HL-60 (cell line): ENCODE measurements at regions not wholly inside any gene's neighbourhood (a gene's known extent, or its start where the extent isn't known, plus 50 kb on each side); places are given as distances from the start of the nearest gene placed in this dataset.

Source experiments
- DNase-seq, 2 experiments: peaks; one replicate each; pipeline ENCODE4 v3.0.0-alpha.2; 2010 to 2020; ENCODE audit warnings: low read depth in 1 of 2, low spot score in 1 of 2
- H3K27ac ChIP-seq: fragments of 250-450 bp; sonication (Bioruptor Pico); replicated peaks from 2 replicates; pipeline ENCODE4 v1.5.1; 2020; ENCODE audit warnings: mild to moderate bottlenecking, moderate library complexity
- H3K27me3 ChIP-seq: fragments of 250-450 bp; sonication (Bioruptor Pico); 2 replicates; pipeline ENCODE4 v1.5.1; 2021; ENCODE audit warnings: mild to moderate bottlenecking, moderate library complexity; ENCODE audit not compliant: insufficient read depth, poor library complexity, severe bottlenecking
- H3K4me3 ChIP-seq: replicated peaks from 2 replicates; pipeline ENCODE4 v1.5.1; 2011; ENCODE audit warnings: mild to moderate bottlenecking, control low read depth, low read length; ENCODE audit not compliant: insufficient read depth
- GABPA ChIP-seq: IDR thresholded peaks from 2 replicates; pipeline ENCODE4 v1.6.1; 2012; ENCODE audit warnings: low read depth
- POLR2AphosphoS5 ChIP-seq: IDR thresholded peaks from 2 replicates; pipeline ENCODE4 v1.6.1; 2012; ENCODE audit warnings: low read depth
- SPI1 ChIP-seq: IDR thresholded peaks from 2 replicates; pipeline ENCODE4 v1.6.1; 2012; ENCODE audit warnings: low read depth, mild to moderate bottlenecking, borderline replicate concordance
- TF ChIP-seq, protein P1 (sequence below): IDR thresholded peaks from 2 replicates; pipeline ENCODE4 v1.6.1; 2012; ENCODE audit warnings: low read depth; ENCODE audit not compliant: insufficient replicate concordance
- TF ChIP-seq, protein P2 (sequence below): IDR thresholded peaks from one replicate; pipeline ENCODE4 v1.5.1; 2011; ENCODE audit warnings: low read length, control low read depth, inconsistent platforms; ENCODE audit not compliant: insufficient read depth

DNA sequence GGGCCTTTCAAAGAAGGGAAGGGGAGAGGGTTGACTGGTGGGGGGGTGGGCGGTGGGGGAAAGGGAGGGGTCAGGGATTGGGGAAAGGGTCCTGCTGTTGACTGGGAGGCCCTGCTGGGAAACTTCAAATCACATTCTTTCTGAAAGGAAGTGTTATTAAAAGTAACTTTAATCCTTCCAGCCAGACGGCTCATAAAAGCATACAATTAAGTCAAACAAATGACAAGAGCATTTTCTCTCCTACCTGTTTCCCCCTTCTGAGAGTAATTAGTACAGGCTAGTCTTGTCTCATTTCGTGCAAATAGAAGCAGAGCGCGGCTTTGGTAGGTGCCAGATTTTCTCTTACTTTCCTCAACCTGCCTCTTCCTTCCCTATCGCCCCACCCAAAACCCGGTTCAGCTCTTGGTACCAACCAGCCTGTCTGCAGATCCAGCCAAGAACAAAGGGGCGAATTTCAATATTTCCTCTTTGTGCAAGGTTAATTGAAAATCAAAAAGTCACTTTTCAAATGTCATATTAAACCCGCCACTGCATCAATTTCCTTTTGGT lies 2112.6 kb upstream of the PIK3C3 start:
- DNase-seq: no peak
- TF ChIP-seq, protein P1, sequence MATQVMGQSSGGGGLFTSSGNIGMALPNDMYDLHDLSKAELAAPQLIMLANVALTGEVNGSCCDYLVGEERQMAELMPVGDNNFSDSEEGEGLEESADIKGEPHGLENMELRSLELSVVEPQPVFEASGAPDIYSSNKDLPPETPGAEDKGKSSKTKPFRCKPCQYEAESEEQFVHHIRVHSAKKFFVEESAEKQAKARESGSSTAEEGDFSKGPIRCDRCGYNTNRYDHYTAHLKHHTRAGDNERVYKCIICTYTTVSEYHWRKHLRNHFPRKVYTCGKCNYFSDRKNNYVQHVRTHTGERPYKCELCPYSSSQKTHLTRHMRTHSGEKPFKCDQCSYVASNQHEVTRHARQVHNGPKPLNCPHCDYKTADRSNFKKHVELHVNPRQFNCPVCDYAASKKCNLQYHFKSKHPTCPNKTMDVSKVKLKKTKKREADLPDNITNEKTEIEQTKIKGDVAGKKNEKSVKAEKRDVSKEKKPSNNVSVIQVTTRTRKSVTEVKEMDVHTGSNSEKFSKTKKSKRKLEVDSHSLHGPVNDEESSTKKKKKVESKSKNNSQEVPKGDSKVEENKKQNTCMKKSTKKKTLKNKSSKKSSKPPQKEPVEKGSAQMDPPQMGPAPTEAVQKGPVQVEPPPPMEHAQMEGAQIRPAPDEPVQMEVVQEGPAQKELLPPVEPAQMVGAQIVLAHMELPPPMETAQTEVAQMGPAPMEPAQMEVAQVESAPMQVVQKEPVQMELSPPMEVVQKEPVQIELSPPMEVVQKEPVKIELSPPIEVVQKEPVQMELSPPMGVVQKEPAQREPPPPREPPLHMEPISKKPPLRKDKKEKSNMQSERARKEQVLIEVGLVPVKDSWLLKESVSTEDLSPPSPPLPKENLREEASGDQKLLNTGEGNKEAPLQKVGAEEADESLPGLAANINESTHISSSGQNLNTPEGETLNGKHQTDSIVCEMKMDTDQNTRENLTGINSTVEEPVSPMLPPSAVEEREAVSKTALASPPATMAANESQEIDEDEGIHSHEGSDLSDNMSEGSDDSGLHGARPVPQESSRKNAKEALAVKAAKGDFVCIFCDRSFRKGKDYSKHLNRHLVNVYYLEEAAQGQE: no peak
- TF ChIP-seq SPI1: no peak
- TF ChIP-seq POLR2AphosphoS5: no peak
- no peak for TF ChIP-seq GABPA
- TF ChIP-seq, protein P2, sequence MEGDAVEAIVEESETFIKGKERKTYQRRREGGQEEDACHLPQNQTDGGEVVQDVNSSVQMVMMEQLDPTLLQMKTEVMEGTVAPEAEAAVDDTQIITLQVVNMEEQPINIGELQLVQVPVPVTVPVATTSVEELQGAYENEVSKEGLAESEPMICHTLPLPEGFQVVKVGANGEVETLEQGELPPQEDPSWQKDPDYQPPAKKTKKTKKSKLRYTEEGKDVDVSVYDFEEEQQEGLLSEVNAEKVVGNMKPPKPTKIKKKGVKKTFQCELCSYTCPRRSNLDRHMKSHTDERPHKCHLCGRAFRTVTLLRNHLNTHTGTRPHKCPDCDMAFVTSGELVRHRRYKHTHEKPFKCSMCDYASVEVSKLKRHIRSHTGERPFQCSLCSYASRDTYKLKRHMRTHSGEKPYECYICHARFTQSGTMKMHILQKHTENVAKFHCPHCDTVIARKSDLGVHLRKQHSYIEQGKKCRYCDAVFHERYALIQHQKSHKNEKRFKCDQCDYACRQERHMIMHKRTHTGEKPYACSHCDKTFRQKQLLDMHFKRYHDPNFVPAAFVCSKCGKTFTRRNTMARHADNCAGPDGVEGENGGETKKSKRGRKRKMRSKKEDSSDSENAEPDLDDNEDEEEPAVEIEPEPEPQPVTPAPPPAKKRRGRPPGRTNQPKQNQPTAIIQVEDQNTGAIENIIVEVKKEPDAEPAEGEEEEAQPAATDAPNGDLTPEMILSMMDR: no peak
- H3K4me3 ChIP-seq: no peak overlapping the region

DNA sequence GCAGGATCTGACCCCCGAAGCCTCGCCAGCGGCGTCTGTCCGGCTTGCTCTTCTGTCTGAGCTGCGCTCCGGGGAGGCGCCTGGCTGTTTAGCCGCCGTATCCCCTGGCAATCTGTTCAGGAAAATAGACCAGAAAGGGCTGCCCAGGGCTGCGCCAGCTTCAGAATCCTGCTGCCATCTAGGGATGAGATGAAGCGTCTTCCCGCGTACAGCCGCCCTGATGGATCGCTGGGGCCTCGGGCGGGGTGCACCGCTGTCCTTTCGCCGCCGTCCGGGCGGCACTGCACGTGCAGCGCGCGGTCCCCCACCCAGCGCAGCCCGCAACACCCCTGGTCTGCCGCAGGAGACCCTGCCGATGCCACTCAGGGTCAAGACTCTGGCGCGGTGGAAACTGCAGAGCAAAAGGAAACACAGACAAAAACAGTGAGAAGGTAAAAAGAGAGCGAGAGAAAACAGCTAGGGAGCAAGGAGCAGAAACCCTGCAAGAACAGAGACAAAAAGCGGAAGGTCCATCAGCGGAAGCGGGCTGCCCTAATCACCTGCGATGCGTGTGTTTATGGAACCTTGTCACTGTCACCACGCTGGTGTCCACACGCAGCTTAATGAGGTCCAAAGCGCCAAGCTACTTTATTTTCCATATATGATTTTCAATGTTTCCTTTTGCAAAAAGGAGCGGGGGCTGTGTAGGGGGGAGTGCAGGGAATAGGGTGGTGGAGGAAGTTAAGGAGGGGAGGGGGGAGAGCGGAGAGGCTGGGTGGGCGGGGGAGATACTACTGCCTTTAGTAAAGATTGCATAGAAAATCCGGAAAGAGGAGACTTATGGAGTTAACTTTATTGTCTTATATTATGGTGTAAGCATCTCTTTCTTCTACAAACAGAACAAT lies 2113.3 kb upstream of the PIK3C3 start:
- Histone ChIP-seq H3K4me3 (no peak overlapping the region), H3K27ac (no peak overlapping the region), H3K27me3 (peaks cover 21% of the 10 kb centered on the region)
- TF ChIP-seq SPI1 (no peak), GABPA (no peak), POLR2AphosphoS5 (no peak)
- TF ChIP-seq, protein P1: no peak
- TF ChIP-seq, protein P2: no peak
- peak in 1 of 2 experiments; percentile 7 for DNase-seq

More for the DNA sequence above, 2112.6 kb upstream of the PIK3C3 start:
- Histone ChIP-seq H3K27ac (no peak overlapping the region), H3K27me3 (peaks cover 21% of the 10 kb centered on the region)

GRCh38 chr18:39840856-39841481 lies 2114.1 kb upstream of the PIK3C3 start:
- H3K27me3 ChIP-seq: peaks cover 21% of the 10 kb centered on the region
- no peak overlapping the region for H3K4me3 ChIP-seq
- TF ChIP-seq GABPA (no peak), POLR2AphosphoS5 (no peak), SPI1 (no peak)
- TF ChIP-seq, protein P2: no peak
- TF ChIP-seq, protein P1: no peak

More at GRCh38 chr18:39840856-39841481, 2114.1 kb upstream of the PIK3C3 start:
- H3K27ac ChIP-seq: no peak overlapping the region
- no peak for DNase-seq
